Mucosa of descending colon (tissue), 3 donors: ENCODE measurements at regions not wholly inside any gene's neighbourhood (a gene's known extent, or its start where the extent isn't known, plus 50 kb on each side); places are given as distances from the start of the nearest gene placed in this dataset.

ENCODE experiments used
- ATAC-seq: fragments of 200-7000 bp; cut with Tn5 transposase; one replicate; pipeline ENCODE4 v1.9.1; 2020; ENCODE audit warnings: mild to moderate bottlenecking, moderate library complexity
- DNase-seq, 3 donors: peaks; one replicate each; pipeline ENCODE4 v3.0.0-alpha.2; 2020
- H3K36me3 ChIP-seq: fragments of 200-600 bp; one replicate; pipeline ENCODE4 v1.8.0; 2021; ENCODE audit warnings: low read depth, mild to moderate bottlenecking
- H3K4me1 ChIP-seq: fragments of 200-600 bp; one replicate; pipeline ENCODE4 v1.8.0; 2021; ENCODE audit warnings: low read depth, mild to moderate bottlenecking
- H3K4me3 ChIP-seq: fragments of 200-600 bp; one replicate; pipeline ENCODE4 v1.8.0; 2021; ENCODE audit warnings: mild to moderate bottlenecking
- H3K9me3 ChIP-seq: fragments of 200-600 bp; one replicate; pipeline ENCODE4 v1.8.0; 2021; ENCODE audit warnings: mild to moderate bottlenecking
- CTCF ChIP-seq: fragments of 200-600 bp; IDR thresholded peaks from one replicate; pipeline ENCODE4 v1.8.0; 2022; ENCODE audit warnings: antibody characterized with exemption, mild to moderate bottlenecking
- intact Hi-C, 2 donors: fragments of 100-400 bp; cut with DNase I in 1 of 2; cut with micrococcal nuclease in 1 of 2; formaldehyde crosslinking; loops; one replicate each; pipeline versions ENCODE4 v1.11.0 to v1.11.1; 2022; cut with DNase I, micrococcal nuclease
- donor health status: DM: no; HTN: no; CAD: no; lungs with moderate emphysema.
- donor health status: DM: no; HTN: no; CAD: no.
- donor health status: DM: no; HTN: yes; CAD: no.

DNA sequence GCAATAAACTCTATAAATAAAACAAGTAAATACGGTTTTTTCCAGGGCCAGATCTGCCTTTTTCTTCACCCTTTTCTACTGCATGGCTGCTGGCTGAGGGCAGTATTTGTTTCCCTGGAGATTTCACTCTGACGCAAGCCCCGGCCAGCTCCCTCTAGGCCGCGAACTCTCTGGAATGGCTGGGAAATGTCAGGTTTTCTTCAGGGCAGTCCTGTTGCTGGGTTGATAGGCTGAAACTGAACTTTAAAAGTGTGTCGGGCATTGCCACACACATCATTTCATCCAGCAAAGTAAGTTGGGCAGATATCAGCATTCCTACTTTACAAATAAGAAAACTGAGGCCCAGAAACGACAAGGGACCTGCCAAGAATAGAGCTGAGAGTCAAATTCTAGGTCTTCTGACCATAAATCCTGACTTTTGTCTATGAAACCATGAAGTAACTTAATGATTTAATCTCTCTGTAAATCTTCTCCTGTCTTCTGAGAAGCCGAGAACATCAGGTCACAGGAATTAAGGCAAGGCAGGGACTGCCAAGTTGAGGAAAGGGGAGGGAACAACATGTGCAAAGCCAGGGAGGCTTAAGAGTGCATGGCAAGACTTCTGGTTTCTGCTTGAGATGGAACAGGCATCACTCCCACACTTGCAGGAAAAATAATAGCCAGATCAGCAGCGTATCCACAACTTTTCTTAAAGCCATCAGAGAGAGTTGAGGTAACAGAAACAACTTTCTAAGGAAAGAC, 205.0 kb upstream of the CCDC196 start:
- intact Hi-C loops = no loop called here
- H3K36me3 ChIP-seq = no peaks in the 10 kb centered on the region
- no peak overlapping the region for H3K4me3 ChIP-seq
- DNase-seq (peak in 1 of 3 donors; percentile 5), ATAC-seq (no peak)
- H3K4me1 ChIP-seq = no peaks in the 10 kb centered on the region
- TF ChIP-seq CTCF = no peak
- H3K9me3 ChIP-seq = no peaks in the 10 kb centered on the region

DNA sequence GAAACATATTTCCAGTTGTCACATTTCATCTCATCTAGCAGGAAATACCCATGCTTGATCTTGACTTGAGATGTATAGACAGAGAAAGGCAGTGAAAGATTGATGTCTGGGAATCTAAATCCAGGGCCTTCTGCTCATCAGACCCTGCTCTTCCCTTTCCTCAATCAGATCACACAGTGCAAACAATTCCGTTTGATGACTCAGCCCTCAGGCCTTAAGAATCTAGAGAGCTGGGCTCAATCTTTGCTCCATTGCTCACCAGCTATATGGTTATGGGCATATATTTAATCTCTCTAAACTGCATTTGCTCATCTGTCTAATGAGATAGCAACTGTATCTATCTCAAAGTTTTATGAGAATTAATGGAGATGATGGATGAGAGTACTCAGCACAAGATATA, 201.8 kb upstream of the CCDC196 start:
- intact Hi-C loops = no loop called here
- ATAC-seq = no peak
- Histone ChIP-seq H3K36me3 (no peaks in the 10 kb centered on the region), H3K9me3 (no peaks in the 10 kb centered on the region), H3K4me3 (no peak overlapping the region), H3K4me1 (no peaks in the 10 kb centered on the region)
- no peak for TF ChIP-seq CTCF
- DNase-seq = no peak

GRCh38 chr14:66288511-66288910, 197.7 kb upstream of the CCDC196 start:
- DNase-seq (no peak), ATAC-seq (no peak)
- H3K4me1 ChIP-seq = no peaks in the 10 kb centered on the region
- H3K36me3 ChIP-seq = no peaks in the 10 kb centered on the region
- no peak overlapping the region for H3K4me3 ChIP-seq
- intact Hi-C loops = no loop called here
- no peak for TF ChIP-seq CTCF
- H3K9me3 ChIP-seq = no peaks in the 10 kb centered on the region

GRCh38 chr14:66291756-66292155, 194.4 kb upstream of the CCDC196 start:
- no peak overlapping the region for H3K4me3 ChIP-seq
- ATAC-seq = no peak
- DNase-seq = no peak
- H3K9me3 ChIP-seq = no peaks in the 10 kb centered on the region
- H3K4me1 ChIP-seq = no peaks in the 10 kb centered on the region
- no peaks in the 10 kb centered on the region for H3K36me3 ChIP-seq
- intact Hi-C loops = no loop called here
- no peak for TF ChIP-seq CTCF

GRCh38 chr14:66293533-66294105, 192.6 kb upstream of the CCDC196 start:
- H3K4me1 ChIP-seq = no peaks in the 10 kb centered on the region
- no peak overlapping the region for H3K4me3 ChIP-seq
- H3K9me3 ChIP-seq = no peaks in the 10 kb centered on the region
- no peak for ATAC-seq
- intact Hi-C loops = no loop called here
- no peak for DNase-seq
- no peak for TF ChIP-seq CTCF
- H3K36me3 ChIP-seq = no peaks in the 10 kb centered on the region
